ENCODE measurements at regions not wholly inside any gene's neighbourhood (a gene's known extent, or its start where the extent isn't known, plus 50 kb on each side); places are given as distances from the start of the nearest gene placed in this dataset.

GRCh38 chr10:110414548-110415309 lies 83.0 kb upstream of the DUSP5 start (continued):
- TF ChIP-seq MAX (IDR thresholded peaks at IDR 0.05; ENCODE audit: low read depth, low read length) (peak; percentile 33; the same call in 1 of the 2 replicates), CBX3 (IDR thresholded peaks at IDR 0.05; ENCODE audit: borderline replicate concordance, low read depth) (no peak), CHD2 (IDR thresholded peaks at IDR 0.05; ENCODE audit: borderline replicate concordance, low read depth, low read length) (peak; percentile 88), SP1 (IDR thresholded peaks at IDR 0.05; ENCODE audit: low read depth, low read length) (peak; percentile 84), POLR2AphosphoS2 (IDR thresholded peaks at IDR 0.05; ENCODE audit: low read depth, low read length) (no peak), ESRRA (IDR thresholded peaks at IDR 0.05; ENCODE audit: low read length) (no peak), PAX8 (IDR thresholded peaks at IDR 0.05) (no peak), RELB (IDR thresholded peaks at IDR 0.05; ENCODE audit: low read depth) (peak; percentile 95), SMARCA5 (IDR thresholded peaks at IDR 0.05) (peak; percentile 95), REST (IDR thresholded peaks at IDR 0.05; ENCODE audit: low read depth, low read length) (peak; percentile 28; the same call in 1 of the 2 replicates), POU2F2 (IDR thresholded peaks at IDR 0.05; ENCODE audit: borderline replicate concordance, low read depth, low read length) (peak; percentile 90), EGR1 (IDR thresholded peaks at IDR 0.05; ENCODE audit: borderline replicate concordance in 1 of 2, low read depth in 2 of 2, low read length in 2 of 2) (peak in 1 of 2 experiments; percentile 77; a peak in 1 of 3 replicates)
- TF ChIP-seq, protein P1, sequence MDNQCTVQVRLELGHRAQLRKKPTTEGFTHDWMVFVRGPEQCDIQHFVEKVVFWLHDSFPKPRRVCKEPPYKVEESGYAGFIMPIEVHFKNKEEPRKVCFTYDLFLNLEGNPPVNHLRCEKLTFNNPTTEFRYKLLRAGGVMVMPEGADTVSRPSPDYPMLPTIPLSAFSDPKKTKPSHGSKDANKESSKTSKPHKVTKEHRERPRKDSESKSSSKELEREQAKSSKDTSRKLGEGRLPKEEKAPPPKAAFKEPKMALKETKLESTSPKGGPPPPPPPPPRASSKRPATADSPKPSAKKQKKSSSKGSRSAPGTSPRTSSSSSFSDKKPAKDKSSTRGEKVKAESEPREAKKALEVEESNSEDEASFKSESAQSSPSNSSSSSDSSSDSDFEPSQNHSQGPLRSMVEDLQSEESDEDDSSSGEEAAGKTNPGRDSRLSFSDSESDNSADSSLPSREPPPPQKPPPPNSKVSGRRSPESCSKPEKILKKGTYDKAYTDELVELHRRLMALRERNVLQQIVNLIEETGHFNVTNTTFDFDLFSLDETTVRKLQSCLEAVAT (IDR thresholded peaks at IDR 0.05) = peak; percentile 96
- TF ChIP-seq, protein P2, sequence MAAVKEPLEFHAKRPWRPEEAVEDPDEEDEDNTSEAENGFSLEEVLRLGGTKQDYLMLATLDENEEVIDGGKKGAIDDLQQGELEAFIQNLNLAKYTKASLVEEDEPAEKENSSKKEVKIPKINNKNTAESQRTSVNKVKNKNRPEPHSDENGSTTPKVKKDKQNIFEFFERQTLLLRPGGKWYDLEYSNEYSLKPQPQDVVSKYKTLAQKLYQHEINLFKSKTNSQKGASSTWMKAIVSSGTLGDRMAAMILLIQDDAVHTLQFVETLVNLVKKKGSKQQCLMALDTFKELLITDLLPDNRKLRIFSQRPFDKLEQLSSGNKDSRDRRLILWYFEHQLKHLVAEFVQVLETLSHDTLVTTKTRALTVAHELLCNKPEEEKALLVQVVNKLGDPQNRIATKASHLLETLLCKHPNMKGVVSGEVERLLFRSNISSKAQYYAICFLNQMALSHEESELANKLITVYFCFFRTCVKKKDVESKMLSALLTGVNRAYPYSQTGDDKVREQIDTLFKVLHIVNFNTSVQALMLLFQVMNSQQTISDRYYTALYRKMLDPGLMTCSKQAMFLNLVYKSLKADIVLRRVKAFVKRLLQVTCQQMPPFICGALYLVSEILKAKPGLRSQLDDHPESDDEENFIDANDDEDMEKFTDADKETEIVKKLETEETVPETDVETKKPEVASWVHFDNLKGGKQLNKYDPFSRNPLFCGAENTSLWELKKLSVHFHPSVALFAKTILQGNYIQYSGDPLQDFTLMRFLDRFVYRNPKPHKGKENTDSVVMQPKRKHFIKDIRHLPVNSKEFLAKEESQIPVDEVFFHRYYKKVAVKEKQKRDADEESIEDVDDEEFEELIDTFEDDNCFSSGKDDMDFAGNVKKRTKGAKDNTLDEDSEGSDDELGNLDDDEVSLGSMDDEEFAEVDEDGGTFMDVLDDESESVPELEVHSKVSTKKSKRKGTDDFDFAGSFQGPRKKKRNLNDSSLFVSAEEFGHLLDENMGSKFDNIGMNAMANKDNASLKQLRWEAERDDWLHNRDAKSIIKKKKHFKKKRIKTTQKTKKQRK (IDR thresholded peaks at IDR 0.05; ENCODE audit: low read depth, low read length) = no peak
- TF ChIP-seq, protein P3, sequence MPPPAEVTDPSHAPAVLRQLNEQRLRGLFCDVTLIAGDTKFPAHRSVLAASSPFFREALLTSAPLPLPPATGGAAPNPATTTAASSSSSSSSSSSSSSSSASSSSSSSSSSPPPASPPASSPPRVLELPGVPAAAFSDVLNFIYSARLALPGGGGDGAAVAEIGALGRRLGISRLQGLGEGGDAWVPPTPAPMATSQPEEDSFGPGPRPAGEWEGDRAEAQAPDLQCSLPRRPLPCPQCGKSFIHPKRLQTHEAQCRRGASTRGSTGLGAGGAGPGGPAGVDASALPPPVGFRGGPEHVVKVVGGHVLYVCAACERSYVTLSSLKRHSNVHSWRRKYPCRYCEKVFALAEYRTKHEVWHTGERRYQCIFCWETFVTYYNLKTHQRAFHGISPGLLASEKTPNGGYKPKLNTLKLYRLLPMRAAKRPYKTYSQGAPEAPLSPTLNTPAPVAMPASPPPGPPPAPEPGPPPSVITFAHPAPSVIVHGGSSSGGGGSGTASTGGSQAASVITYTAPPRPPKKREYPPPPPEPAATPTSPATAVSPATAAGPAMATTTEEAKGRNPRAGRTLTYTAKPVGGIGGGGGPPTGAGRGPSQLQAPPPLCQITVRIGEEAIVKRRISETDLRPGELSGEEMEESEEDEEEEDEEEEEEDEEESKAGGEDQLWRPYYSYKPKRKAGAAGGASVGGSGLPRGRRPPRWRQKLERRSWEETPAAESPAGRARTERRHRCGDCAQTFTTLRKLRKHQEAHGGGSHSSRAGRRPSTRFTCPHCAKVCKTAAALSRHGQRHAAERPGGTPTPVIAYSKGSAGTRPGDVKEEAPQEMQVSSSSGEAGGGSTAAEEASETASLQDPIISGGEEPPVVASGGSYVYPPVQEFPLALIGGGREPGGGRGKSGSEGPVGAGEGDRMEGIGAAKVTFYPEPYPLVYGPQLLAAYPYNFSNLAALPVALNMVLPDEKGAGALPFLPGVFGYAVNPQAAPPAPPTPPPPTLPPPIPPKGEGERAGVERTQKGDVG (CRISPR knock-in tag; IDR thresholded peaks at IDR 0.05) = no peak
